ENCODE measurements at regions not wholly inside any gene's neighbourhood (a gene's known extent, or its start where the extent isn't known, plus 50 kb on each side); places are given as distances from the start of the nearest gene placed in this dataset.

DNA sequence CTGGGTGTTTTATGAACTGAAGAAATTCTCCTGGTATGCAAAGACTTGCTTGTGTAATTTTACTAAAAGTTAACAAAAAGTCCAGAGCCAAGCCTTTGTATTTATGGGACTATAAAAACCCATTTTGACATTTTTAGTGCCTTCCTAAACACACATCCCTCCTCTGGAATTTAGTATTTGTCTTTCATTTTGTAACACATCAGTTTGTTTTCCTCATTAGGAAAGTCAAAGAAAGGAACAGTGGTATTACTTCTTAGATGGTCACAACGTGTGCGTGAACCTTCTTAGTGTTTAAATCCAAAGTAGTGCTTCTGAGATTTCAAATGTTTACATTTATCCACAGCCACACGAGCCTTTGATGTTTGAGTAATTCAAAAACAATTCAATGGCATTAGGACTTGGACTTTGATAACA is 103.2 kb upstream of the TMEM106B start:
- intact Hi-C loops (cut with DNase I, micrococcal nuclease) = no loop called here
- POLR2A ChIA-PET = no interaction called here

DNA sequence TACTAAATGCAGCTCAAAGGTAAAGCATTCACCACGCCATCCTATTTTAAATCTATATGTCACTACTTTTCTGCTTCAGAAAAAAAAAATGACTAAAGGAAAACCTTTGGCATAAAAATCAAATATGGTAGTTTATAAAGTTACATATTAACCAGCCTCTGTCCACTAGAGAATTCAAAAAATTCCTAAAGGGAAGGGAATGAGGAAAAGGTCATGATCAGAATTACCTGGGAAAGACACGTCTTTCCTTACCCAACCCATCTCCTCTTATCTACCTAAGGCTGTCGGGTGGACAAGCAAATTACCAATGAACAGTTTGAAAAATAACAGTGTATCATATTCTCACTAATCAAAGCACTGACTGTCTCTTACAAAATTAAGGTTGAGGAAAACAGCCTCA is 100.7 kb upstream of the TMEM106B start:
- Mint-ChIP-seq H3K27ac (no peak overlapping the region), H3K9me3 (ENCODE audit: low read depth) (no peaks in the 10 kb centered on the region), H3K36me3 (ENCODE audit: low read depth) (no peaks in the 10 kb centered on the region), H3K4me3 (no peak overlapping the region), H3K27me3 (peaks cover 29% of the 10 kb centered on the region), H3K4me1 (peaks cover 6% of the 10 kb centered on the region)
- CTCF ChIA-PET = no interaction called here
- DNase-seq (no peak), ATAC-seq (no peak)
- POLR2A ChIA-PET = no interaction called here
- intact Hi-C loops (cut with DNase I, micrococcal nuclease) = no loop called here

More for the DNA sequence above, 103.2 kb upstream of the TMEM106B start:
- CTCF ChIA-PET = interaction anchor here (0.7 kb wide), 1 partner anchor 90 kb away, joined by 3 read pairs; no protein-coding TSS in a partner anchor
- Mint-ChIP-seq H3K4me3 (no peak overlapping the region), H3K9me3 (ENCODE audit: low read depth) (no peaks in the 10 kb centered on the region), H3K36me3 (ENCODE audit: low read depth) (no peaks in the 10 kb centered on the region), H3K27me3 (peaks cover 25% of the 10 kb centered on the region), H3K4me1 (peaks cover 6% of the 10 kb centered on the region), H3K27ac (no peak overlapping the region)
- ATAC-seq (no peak), DNase-seq (no peak)

GRCh38 chr7:12111422-12112405 is 99.4 kb upstream of the TMEM106B start:
- H3K27ac Mint-ChIP-seq = no peak overlapping the region
- peak overlapping the region; percentile 59 for H3K4me3 Mint-ChIP-seq
- intact Hi-C loops (cut with DNase I, micrococcal nuclease) = no loop called here
- H3K36me3 Mint-ChIP-seq (ENCODE audit: low read depth) = no peaks in the 10 kb centered on the region
- ATAC-seq = peak; percentile 49
- CTCF ChIA-PET = interaction anchor here (0.6 to 1.3 kb wide), 3 partner anchors 35 to 210 kb away, joined by 3 to 8 read pairs (median 3); no protein-coding TSS in a partner anchor
- H3K4me1 Mint-ChIP-seq = peaks cover 6% of the 10 kb centered on the region
- no peaks in the 10 kb centered on the region for H3K9me3 Mint-ChIP-seq (ENCODE audit: low read depth)
- peaks cover 33% of the 10 kb centered on the region for H3K27me3 Mint-ChIP-seq
- POLR2A ChIA-PET = interaction anchor here (0.7 kb wide), 1 partner anchor 110 kb away, joined by 4 read pairs; no protein-coding TSS in a partner anchor
- peak; percentile 32 for DNase-seq

DNA sequence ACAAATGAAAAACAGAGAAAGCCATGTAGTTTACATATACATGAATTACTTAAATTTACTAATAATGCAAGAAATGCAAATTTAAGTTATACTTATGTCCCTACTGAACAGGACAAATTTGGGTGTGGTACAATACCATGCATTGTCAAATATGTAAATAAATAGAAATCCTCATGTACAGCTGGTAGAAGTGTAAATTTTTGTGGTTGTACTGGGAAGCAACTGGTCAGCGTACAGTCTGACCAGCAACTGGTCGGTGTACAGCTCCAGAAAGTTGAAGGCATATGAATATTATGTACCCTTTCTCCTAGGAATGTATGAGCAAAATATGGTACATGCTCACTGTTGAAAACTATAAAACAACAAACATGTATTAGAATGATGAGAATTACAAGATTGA is 93.9 kb upstream of the TMEM106B start:
- peaks cover 14% of the 10 kb centered on the region for H3K27me3 Mint-ChIP-seq
- H3K36me3 Mint-ChIP-seq (ENCODE audit: low read depth) = no peaks in the 10 kb centered on the region
- ATAC-seq (no peak), DNase-seq (no peak)
- intact Hi-C loops (cut with DNase I, micrococcal nuclease) = no loop called here
- no peak overlapping the region for H3K4me3 Mint-ChIP-seq
- POLR2A ChIA-PET = no interaction called here
- no peaks in the 10 kb centered on the region for H3K4me1 Mint-ChIP-seq
- CTCF ChIA-PET = interaction anchor here (0.8 to 0.9 kb wide), 2 partner anchors 11 to 61 kb away, joined by 3 read pairs; no protein-coding TSS in a partner anchor
- H3K27ac Mint-ChIP-seq = no peak overlapping the region
- H3K9me3 Mint-ChIP-seq (ENCODE audit: low read depth) = no peaks in the 10 kb centered on the region

GRCh38 chr7:12119620-12120303 is 91.3 kb upstream of the TMEM106B start:
- ChIA-PET POLR2A (no interaction called here), CTCF (interaction anchor here (1.4 kb wide), 1 partner anchor 41 kb away, joined by 3 read pairs; no protein-coding TSS in a partner anchor)
- intact Hi-C loops (cut with DNase I, micrococcal nuclease) = loop anchor here in 1 of 2 experiments (5.0 kb wide), 1 partner anchor 173 kb away; no protein-coding TSS in a partner anchor
- Mint-ChIP-seq H3K27me3 (peaks cover 8% of the 10 kb centered on the region), H3K27ac (no peak overlapping the region), H3K36me3 (ENCODE audit: low read depth) (no peaks in the 10 kb centered on the region), H3K4me3 (no peak overlapping the region), H3K9me3 (ENCODE audit: low read depth) (no peaks in the 10 kb centered on the region), H3K4me1 (no peaks in the 10 kb centered on the region)
- ATAC-seq (no peak), DNase-seq (no peak)

GRCh38 chr7:12120632-12121031 is 90.5 kb upstream of the TMEM106B start:
- POLR2A ChIA-PET = no interaction called here
- H3K4me1 Mint-ChIP-seq = no peaks in the 10 kb centered on the region
- CTCF ChIA-PET = no interaction called here

GRCh38 chr7:12123172-12123571 is 87.9 kb upstream of the TMEM106B start:
- CTCF ChIA-PET = no interaction called here
- peaks cover 3% of the 10 kb centered on the region for H3K27me3 Mint-ChIP-seq
- H3K4me1 Mint-ChIP-seq = peaks cover 2% of the 10 kb centered on the region
- no peak overlapping the region for H3K4me3 Mint-ChIP-seq
- no peak overlapping the region for H3K27ac Mint-ChIP-seq
- ATAC-seq (no peak), DNase-seq (no peak)
- no peaks in the 10 kb centered on the region for H3K9me3 Mint-ChIP-seq (ENCODE audit: low read depth)
- H3K36me3 Mint-ChIP-seq (ENCODE audit: low read depth) = no peaks in the 10 kb centered on the region
- POLR2A ChIA-PET = no interaction called here
- intact Hi-C loops (cut with DNase I, micrococcal nuclease) = loop anchor here in 1 of 2 experiments (5.0 kb wide), 1 partner anchor 169 kb away; no protein-coding TSS in a partner anchor

More at GRCh38 chr7:12120632-12121031, 90.5 kb upstream of the TMEM106B start:
- ATAC-seq = no peak
- no peak overlapping the region for H3K27ac Mint-ChIP-seq
- no peak for DNase-seq
- no peaks in the 10 kb centered on the region for H3K9me3 Mint-ChIP-seq (ENCODE audit: low read depth)
- H3K36me3 Mint-ChIP-seq (ENCODE audit: low read depth) = no peaks in the 10 kb centered on the region
- H3K27me3 Mint-ChIP-seq = peaks cover 5% of the 10 kb centered on the region
- H3K4me3 Mint-ChIP-seq = no peak overlapping the region
- intact Hi-C loops (cut with DNase I, micrococcal nuclease) = loop anchor here in 1 of 2 experiments (5.0 kb wide), 1 partner anchor 172 kb away; no protein-coding TSS in a partner anchor

- ChIA-PET CTCF (no interaction called here), POLR2A (no interaction called here)
- H3K9me3 Mint-ChIP-seq (ENCODE audit: low read depth) = no peaks in the 10 kb centered on the region
- no peaks in the 10 kb centered on the region for H3K36me3 Mint-ChIP-seq (ENCODE audit: low read depth)
- peaks cover 3% of the 10 kb centered on the region for H3K27me3 Mint-ChIP-seq
- peaks cover 2% of the 10 kb centered on the region for H3K4me1 Mint-ChIP-seq
- ATAC-seq (no peak), DNase-seq (no peak)
- intact Hi-C loops (cut with DNase I, micrococcal nuclease) = loop anchor here in 1 of 2 experiments (5.0 kb wide), 1 partner anchor 168 kb away; no protein-coding TSS in a partner anchor
- H3K27ac Mint-ChIP-seq = no peak overlapping the region
- H3K4me3 Mint-ChIP-seq = no peak overlapping the region
These were observed 87.1 kb upstream of the TMEM106B start for GRCh38 chr7:12124028-12124427.

DNA sequence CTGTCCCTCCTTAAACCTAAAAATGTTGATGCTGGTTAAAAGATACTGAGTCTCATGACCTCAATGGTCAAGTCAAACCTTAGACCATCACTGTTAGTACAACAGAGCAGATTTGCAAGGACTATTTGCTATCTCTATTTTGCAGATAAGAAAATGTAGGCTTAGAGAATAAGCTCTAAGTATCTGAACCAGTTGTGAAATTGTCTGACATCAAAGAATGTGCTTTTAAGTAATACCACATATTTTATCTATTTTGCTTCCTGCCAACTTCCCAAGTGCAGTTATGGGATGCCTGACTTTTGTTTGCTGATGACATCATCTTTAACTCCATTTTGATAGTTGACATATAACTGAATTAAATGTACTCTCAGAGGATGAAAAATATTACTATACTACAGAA is 83.6 kb upstream of the TMEM106B start:
- ATAC-seq = no peak
- DNase-seq = no peak
- Mint-ChIP-seq H3K4me3 (no peak overlapping the region), H3K4me1 (peaks cover 11% of the 10 kb centered on the region), H3K36me3 (ENCODE audit: low read depth) (no peaks in the 10 kb centered on the region), H3K27ac (no peak overlapping the region), H3K9me3 (ENCODE audit: low read depth) (peaks cover 2% of the 10 kb centered on the region), H3K27me3 (peaks cover 3% of the 10 kb centered on the region)
- ChIA-PET CTCF (interaction anchor here (1.2 kb wide), 1 partner anchor 10 kb away, joined by 3 read pairs; no protein-coding TSS in a partner anchor), POLR2A (interaction anchor here (0.6 kb wide), 1 partner anchor 39 kb away, joined by 3 read pairs; no protein-coding TSS in a partner anchor)
- intact Hi-C loops (cut with DNase I, micrococcal nuclease) = no loop called here

DNA sequence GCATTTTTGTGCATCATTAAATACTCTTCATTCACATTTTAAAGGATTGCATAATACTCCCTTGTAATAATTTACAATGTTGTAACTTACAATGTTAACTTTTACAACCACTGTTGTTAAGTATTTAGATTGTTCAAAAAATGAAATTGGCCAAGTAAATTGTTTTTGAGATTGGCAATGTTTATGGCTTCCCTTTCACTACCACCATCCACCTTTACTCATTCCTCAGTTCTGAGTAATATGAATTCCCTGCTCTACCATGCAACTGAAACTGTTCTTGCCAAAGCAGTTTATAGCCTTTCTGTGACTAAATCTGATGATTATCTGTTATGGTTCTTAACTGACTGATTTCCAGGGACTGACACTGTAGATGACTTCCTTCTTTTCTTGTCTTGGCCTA is 80.5 kb upstream of the TMEM106B start:
- Mint-ChIP-seq H3K27ac (no peak overlapping the region), H3K4me3 (no peak overlapping the region), H3K36me3 (ENCODE audit: low read depth) (no peaks in the 10 kb centered on the region), H3K27me3 (peaks cover 2% of the 10 kb centered on the region), H3K4me1 (peaks cover 11% of the 10 kb centered on the region), H3K9me3 (ENCODE audit: low read depth) (peaks cover 5% of the 10 kb centered on the region)
- ATAC-seq = peak; percentile 66
- ChIA-PET CTCF (no interaction called here), POLR2A (no interaction called here)
- intact Hi-C loops (cut with DNase I, micrococcal nuclease) = no loop called here
- no peak for DNase-seq

GRCh38 chr7:12131122-12131521 is 80.0 kb upstream of the TMEM106B start:
- DNase-seq = no peak
- no peak overlapping the region for H3K27ac Mint-ChIP-seq
- intact Hi-C loops (cut with DNase I, micrococcal nuclease) = no loop called here
- POLR2A ChIA-PET = no interaction called here
- H3K27me3 Mint-ChIP-seq = peaks cover 2% of the 10 kb centered on the region
- H3K9me3 Mint-ChIP-seq (ENCODE audit: low read depth) = peaks cover 5% of the 10 kb centered on the region
- ATAC-seq = no peak
- no peaks in the 10 kb centered on the region for H3K36me3 Mint-ChIP-seq (ENCODE audit: low read depth)
- CTCF ChIA-PET = no interaction called here
- no peak overlapping the region for H3K4me3 Mint-ChIP-seq
- H3K4me1 Mint-ChIP-seq = peaks cover 11% of the 10 kb centered on the region
